Peyer's patch (tissue), 4 donors: ENCODE measurements at regions not wholly inside any gene's neighbourhood (a gene's known extent, or its start where the extent isn't known, plus 50 kb on each side); places are given as distances from the start of the nearest gene placed in this dataset.

Source experiments
- POLR2A ChIP-seq, 2 donors: fragments of 450-650 bp; IDR thresholded peaks; one replicate each; pipeline ENCODE4 v1.5.1; 2017; ENCODE audit warnings: antibody characterized with exemption in 2 of 2, mild to moderate bottlenecking in 2 of 2, moderate library complexity in 2 of 2
- TF ChIP-seq, protein P1 (sequence below), 6 experiments: fragments of 450-650 bp in 4 of 6; fragments of 200-600 bp in 2 of 6; sonication (generic) in 1 of 6; IDR thresholded peaks; one replicate each; pipeline ENCODE4 v1.5.1; 2017 to 2019; ENCODE audit warnings: antibody characterized with exemption in 6 of 6, mild to moderate bottlenecking in 3 of 6, moderate library complexity in 1 of 6

DNA sequence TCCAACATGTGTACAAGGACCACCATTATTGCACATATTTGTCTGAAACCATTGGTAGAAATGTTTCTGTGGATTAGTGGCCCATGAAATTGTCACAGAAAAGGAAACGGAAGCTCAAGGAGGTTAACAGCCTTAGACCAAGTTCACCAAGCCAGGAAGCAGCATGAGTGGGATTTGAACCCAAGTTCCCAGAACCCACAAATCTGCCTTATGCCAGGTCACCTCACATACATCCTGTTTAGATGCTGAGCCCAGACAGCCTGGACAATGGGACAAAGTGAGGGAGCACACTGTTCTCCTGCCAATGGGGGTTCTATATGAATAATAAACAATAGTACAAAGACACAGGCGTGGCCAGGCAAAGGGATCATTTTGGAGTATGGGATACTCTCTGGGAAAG is 59.6 kb upstream of the CA12 start:
- no peak for TF ChIP-seq POLR2A (IDR thresholded peaks at IDR 0.05)
- TF ChIP-seq, protein P1, sequence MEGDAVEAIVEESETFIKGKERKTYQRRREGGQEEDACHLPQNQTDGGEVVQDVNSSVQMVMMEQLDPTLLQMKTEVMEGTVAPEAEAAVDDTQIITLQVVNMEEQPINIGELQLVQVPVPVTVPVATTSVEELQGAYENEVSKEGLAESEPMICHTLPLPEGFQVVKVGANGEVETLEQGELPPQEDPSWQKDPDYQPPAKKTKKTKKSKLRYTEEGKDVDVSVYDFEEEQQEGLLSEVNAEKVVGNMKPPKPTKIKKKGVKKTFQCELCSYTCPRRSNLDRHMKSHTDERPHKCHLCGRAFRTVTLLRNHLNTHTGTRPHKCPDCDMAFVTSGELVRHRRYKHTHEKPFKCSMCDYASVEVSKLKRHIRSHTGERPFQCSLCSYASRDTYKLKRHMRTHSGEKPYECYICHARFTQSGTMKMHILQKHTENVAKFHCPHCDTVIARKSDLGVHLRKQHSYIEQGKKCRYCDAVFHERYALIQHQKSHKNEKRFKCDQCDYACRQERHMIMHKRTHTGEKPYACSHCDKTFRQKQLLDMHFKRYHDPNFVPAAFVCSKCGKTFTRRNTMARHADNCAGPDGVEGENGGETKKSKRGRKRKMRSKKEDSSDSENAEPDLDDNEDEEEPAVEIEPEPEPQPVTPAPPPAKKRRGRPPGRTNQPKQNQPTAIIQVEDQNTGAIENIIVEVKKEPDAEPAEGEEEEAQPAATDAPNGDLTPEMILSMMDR (IDR thresholded peaks at IDR 0.05), result no peak
